ENCODE measurements at regions not wholly inside any gene's neighbourhood (a gene's known extent, or its start where the extent isn't known, plus 50 kb on each side); places are given as distances from the start of the nearest gene placed in this dataset.

GRCh38 chrX:30949554-30949953 lies 60.5 kb upstream of the TAB3 start:
- H3K36me3 ChIP-seq (ENCODE audit: insufficient read depth, low read length), result no peaks in the 10 kb centered on the region
- no peaks in the 10 kb centered on the region for H3K27me3 ChIP-seq (ENCODE audit: control insufficient read depth, insufficient read depth, low read length)
- no peak overlapping the region for H3K4me2 ChIP-seq (ENCODE audit: low read length)
- H3K9me3 ChIP-seq (replicated peaks; ENCODE audit: low read length), result no peaks in the 10 kb centered on the region
- no peaks in the 10 kb centered on the region for H3K4me1 ChIP-seq (ENCODE audit: control insufficient read depth, insufficient read depth, low read length)
- no peak overlapping the region for H3K4me3 ChIP-seq (ENCODE audit: low read length)
- no peak overlapping the region for H3K9ac ChIP-seq (ENCODE audit: low read depth, low read length)

- H3K4me3 ChIP-seq (ENCODE audit: low read length), result no peak overlapping the region
Observed at GRCh38 chrX:30948626-30949025, 59.6 kb upstream of the TAB3 start.

GRCh38 chrX:30948051-30948450 lies 59.0 kb upstream of the TAB3 start:
- no peak overlapping the region for H3K4me2 ChIP-seq (ENCODE audit: low read length)
- no peak overlapping the region for H3K4me3 ChIP-seq (ENCODE audit: low read length)
- no peaks in the 10 kb centered on the region for H3K36me3 ChIP-seq (ENCODE audit: insufficient read depth, low read length)
- H3K9ac ChIP-seq (ENCODE audit: low read depth, low read length), result no peak overlapping the region
- no peaks in the 10 kb centered on the region for H3K4me1 ChIP-seq (ENCODE audit: control insufficient read depth, insufficient read depth, low read length)
- H3K27me3 ChIP-seq (ENCODE audit: control insufficient read depth, insufficient read depth, low read length), result no peaks in the 10 kb centered on the region
- no peaks in the 10 kb centered on the region for H3K9me3 ChIP-seq (replicated peaks; ENCODE audit: low read length)

More at GRCh38 chrX:30948626-30949025, 59.6 kb upstream of the TAB3 start:
- H3K9ac ChIP-seq (ENCODE audit: low read depth, low read length), result no peak overlapping the region
- no peaks in the 10 kb centered on the region for H3K4me1 ChIP-seq (ENCODE audit: control insufficient read depth, insufficient read depth, low read length)
- no peak overlapping the region for H3K4me2 ChIP-seq (ENCODE audit: low read length)
- H3K36me3 ChIP-seq (ENCODE audit: insufficient read depth, low read length), result no peaks in the 10 kb centered on the region
- no peaks in the 10 kb centered on the region for H3K27me3 ChIP-seq (ENCODE audit: control insufficient read depth, insufficient read depth, low read length)
- H3K9me3 ChIP-seq (replicated peaks; ENCODE audit: low read length), result no peaks in the 10 kb centered on the region

- no peaks in the 10 kb centered on the region for H3K4me1 ChIP-seq (ENCODE audit: control insufficient read depth, insufficient read depth, low read length)
- no peak overlapping the region for H3K4me3 ChIP-seq (ENCODE audit: low read length)
- H3K36me3 ChIP-seq (ENCODE audit: insufficient read depth, low read length), result no peaks in the 10 kb centered on the region
- no peaks in the 10 kb centered on the region for H3K27me3 ChIP-seq (ENCODE audit: control insufficient read depth, insufficient read depth, low read length)
- H3K4me2 ChIP-seq (ENCODE audit: low read length), result no peak overlapping the region
- H3K9ac ChIP-seq (ENCODE audit: low read depth, low read length), result no peak overlapping the region
- H3K9me3 ChIP-seq (replicated peaks; ENCODE audit: low read length), result no peaks in the 10 kb centered on the region
Observed at GRCh38 chrX:30943984-30944383, 54.9 kb upstream of the TAB3 start.

GRCh38 chrX:30941898-30942297 lies 52.8 kb upstream of the TAB3 start:
- no peaks in the 10 kb centered on the region for H3K9me3 ChIP-seq (replicated peaks; ENCODE audit: low read length)
- H3K4me3 ChIP-seq (ENCODE audit: low read length), result no peak overlapping the region
- no peaks in the 10 kb centered on the region for H3K4me1 ChIP-seq (ENCODE audit: control insufficient read depth, insufficient read depth, low read length)
- H3K9ac ChIP-seq (ENCODE audit: low read depth, low read length), result no peak overlapping the region
- H3K4me2 ChIP-seq (ENCODE audit: low read length), result no peak overlapping the region
- H3K36me3 ChIP-seq (ENCODE audit: insufficient read depth, low read length), result no peaks in the 10 kb centered on the region
- no peaks in the 10 kb centered on the region for H3K27me3 ChIP-seq (ENCODE audit: control insufficient read depth, insufficient read depth, low read length)

- Histone ChIP-seq H3K36me3 (ENCODE audit: insufficient read depth, low read length) (no peaks in the 10 kb centered on the region), H3K4me2 (ENCODE audit: low read length) (no peak overlapping the region), H3K9ac (ENCODE audit: low read depth, low read length) (no peak overlapping the region), H3K4me3 (ENCODE audit: low read length) (no peak overlapping the region), H3K27me3 (ENCODE audit: control insufficient read depth, insufficient read depth, low read length) (no peaks in the 10 kb centered on the region), H3K4me1 (ENCODE audit: control insufficient read depth, insufficient read depth, low read length) (no peaks in the 10 kb centered on the region), H3K9me3 (replicated peaks; ENCODE audit: low read length) (no peaks in the 10 kb centered on the region)
Observed at GRCh38 chrX:30939928-30940327, 50.9 kb upstream of the TAB3 start.

Data from skeletal muscle satellite cell (primary cell).